AG04450 (cell line): ENCODE measurements at regions not wholly inside any gene's neighbourhood (a gene's known extent, or its start where the extent isn't known, plus 50 kb on each side); places are given as distances from the start of the nearest gene placed in this dataset.

Experiments used
- CTCF ChIA-PET: fragments of 300-600, 350-600 bp; formaldehyde crosslinking; extraction: SDS; loops from one replicate; lab custom pipeline; 2022; ENCODE audit warnings: antibody characterized with exemption, inconsistent platforms; lab: Charles Lee
- POLR2A ChIA-PET: fragments of 350-600 bp; formaldehyde crosslinking; extraction: SDS; loops from one replicate; lab custom pipeline; 2021; ENCODE audit warnings: antibody characterized with exemption, inconsistent platforms; lab: Yijun Ruan, JAX
- DNase-seq: peaks from one replicate; pipeline ENCODE4 v3.0.0-alpha.2; 2011; ENCODE audit warnings: low read depth, low spot score
- H3K27ac ChIP-seq: one replicate; pipeline ENCODE4 v1.5.1; 2012; ENCODE audit warnings: low read depth, low read length, control low read depth
- H3K27me3 ChIP-seq: one replicate; pipeline ENCODE4 v1.6.0; 2012; ENCODE audit warnings: low read length; ENCODE audit not compliant: control insufficient read depth, insufficient read depth
- H3K4me3 ChIP-seq: 2 replicates; pipeline ENCODE4 v1.5.1; 2011; ENCODE audit warnings: mild to moderate bottlenecking, low read depth, low read length, control low read depth
- H3K9me3 ChIP-seq: 2 replicates; pipeline ENCODE4 v1.5.1; 2012; ENCODE audit warnings: low read length; ENCODE audit not compliant: control insufficient read depth, insufficient read depth
- TF ChIP-seq, protein P1 (sequence below): IDR thresholded peaks from 2 replicates; pipeline ENCODE4 v1.5.1; 2011; ENCODE audit warnings: low read depth, low read length, control low read depth, inconsistent platforms

DNA sequence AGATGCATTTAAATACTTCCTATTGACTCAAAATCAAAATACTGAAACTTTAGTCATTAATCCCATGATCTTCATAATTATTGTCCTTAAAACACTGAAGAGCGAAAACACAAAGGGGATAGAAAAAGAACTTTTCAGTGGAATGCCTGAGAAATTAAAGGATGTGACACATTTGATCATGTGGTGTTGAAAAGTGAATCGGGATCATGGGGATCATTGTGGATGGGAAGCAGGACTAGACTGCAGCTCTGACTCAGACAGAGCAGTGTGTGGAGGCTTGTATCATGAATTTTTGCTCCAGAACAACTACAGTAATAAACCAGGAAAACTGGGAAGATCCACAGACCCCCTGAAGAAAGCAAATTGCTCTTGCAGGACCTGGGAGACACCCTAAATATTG, 161.1 kb upstream of the CXADR start:
- Histone ChIP-seq H3K9me3 (no peaks in the 10 kb centered on the region), H3K27me3 (no peaks in the 10 kb centered on the region), H3K4me3 (no peak overlapping the region), H3K27ac (no peak overlapping the region)
- POLR2A ChIA-PET, result no interaction called here
- TF ChIP-seq, protein P1, sequence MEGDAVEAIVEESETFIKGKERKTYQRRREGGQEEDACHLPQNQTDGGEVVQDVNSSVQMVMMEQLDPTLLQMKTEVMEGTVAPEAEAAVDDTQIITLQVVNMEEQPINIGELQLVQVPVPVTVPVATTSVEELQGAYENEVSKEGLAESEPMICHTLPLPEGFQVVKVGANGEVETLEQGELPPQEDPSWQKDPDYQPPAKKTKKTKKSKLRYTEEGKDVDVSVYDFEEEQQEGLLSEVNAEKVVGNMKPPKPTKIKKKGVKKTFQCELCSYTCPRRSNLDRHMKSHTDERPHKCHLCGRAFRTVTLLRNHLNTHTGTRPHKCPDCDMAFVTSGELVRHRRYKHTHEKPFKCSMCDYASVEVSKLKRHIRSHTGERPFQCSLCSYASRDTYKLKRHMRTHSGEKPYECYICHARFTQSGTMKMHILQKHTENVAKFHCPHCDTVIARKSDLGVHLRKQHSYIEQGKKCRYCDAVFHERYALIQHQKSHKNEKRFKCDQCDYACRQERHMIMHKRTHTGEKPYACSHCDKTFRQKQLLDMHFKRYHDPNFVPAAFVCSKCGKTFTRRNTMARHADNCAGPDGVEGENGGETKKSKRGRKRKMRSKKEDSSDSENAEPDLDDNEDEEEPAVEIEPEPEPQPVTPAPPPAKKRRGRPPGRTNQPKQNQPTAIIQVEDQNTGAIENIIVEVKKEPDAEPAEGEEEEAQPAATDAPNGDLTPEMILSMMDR, result no peak
- CTCF ChIA-PET, result interaction anchor here (0.9 kb wide), 1 partner anchor 35 kb away, joined by 4 read pairs; no protein-coding TSS in a partner anchor
- no peak for DNase-seq

DNA sequence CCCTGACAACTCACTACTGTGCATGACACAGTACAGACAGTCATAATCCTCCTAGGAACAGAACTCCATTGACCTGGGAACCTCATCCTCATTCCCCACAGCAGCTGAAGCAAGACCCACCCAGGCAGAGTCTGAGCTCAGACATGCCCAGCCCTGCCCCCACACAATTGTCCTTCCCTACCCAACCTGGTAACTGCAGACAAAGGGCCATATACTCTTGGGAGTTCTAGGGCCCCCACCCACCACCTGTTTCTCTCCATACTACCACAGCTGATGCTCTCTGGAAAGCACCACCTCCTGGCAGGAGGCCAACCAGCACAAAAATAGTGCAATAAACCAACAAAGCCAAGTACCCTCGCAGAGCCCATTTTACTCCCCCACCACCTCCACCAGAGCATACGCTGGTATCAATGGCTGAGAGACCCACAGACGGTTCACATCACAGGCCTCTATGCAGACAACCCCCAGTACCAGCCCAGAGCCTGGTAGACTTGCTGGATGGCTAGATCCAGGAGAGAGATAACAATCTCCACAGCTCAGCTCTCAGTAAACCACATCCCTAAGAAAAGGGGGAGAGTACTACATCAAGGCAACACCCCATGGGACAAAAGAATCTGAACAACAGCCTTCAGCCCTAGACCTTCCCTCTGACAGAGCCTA, 159.7 kb upstream of the CXADR start:
- H3K4me3 ChIP-seq, result no peak overlapping the region
- POLR2A ChIA-PET, result no interaction called here
- TF ChIP-seq, protein P1, result no peak
- H3K9me3 ChIP-seq, result no peaks in the 10 kb centered on the region
- H3K27ac ChIP-seq, result no peak overlapping the region
- CTCF ChIA-PET, result no interaction called here
- H3K27me3 ChIP-seq, result no peaks in the 10 kb centered on the region
- no peak for DNase-seq

DNA sequence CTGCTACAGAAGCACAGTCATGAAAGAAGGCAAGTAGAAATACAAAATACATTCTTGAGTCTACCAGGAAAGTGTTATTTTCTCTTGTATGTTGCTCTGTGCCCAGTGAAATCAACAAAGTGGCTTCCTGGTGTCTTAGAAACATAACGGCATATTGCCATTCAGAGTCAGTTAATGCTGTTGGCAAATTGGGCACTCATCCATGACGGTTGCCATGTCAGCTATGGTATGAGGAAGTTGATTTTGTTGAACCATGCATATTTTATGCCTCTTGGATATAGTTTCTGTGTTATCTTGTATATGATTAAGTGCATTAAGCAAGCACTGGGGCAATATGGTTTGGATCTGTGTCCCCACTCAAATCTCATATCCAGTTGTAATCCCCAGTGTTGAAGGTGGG, 153.1 kb upstream of the CXADR start:
- CTCF ChIA-PET, result no interaction called here
- H3K27me3 ChIP-seq, result no peaks in the 10 kb centered on the region

DNA sequence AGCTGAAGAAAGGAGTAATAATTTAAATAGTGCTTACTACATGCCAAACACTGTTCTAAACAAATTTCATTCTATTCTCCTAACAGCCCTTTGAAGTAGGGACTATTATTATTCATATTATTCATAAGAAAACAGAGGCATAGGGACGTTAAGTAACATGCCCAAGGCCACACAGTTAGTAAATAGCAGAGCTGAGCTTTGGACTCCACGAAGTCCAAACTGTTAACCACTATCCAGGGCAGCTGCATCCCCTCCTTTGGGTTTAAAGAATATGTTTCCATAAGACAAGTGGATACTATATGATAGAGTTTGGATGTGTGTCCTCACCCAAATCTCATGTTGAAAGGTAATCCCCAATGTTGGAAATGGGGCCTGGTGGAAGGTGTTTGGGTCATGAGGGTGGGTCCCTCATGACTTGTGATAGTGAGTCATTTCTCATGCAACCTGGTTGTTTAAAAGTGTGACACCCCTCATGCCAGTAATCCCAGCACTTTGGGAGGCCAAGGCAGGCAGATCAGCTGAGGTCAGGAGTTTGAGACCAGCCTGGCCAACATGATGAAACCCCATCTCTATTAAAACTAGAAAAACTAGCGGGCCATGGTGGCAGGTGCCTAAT, 144.0 kb upstream of the CXADR start:
- no peaks in the 10 kb centered on the region for H3K27me3 ChIP-seq
- POLR2A ChIA-PET, result no interaction called here
- CTCF ChIA-PET, result interaction anchor here (0.8 to 1.1 kb wide), 2 partner anchors 18 to 217 kb away, joined by 3 to 6 read pairs; no protein-coding TSS in a partner anchor
- H3K9me3 ChIP-seq, result no peaks in the 10 kb centered on the region
- H3K4me3 ChIP-seq, result no peak overlapping the region
- no peak overlapping the region for H3K27ac ChIP-seq
- TF ChIP-seq, protein P1, result no peak
- DNase-seq, result no peak

More for the DNA sequence above, 153.1 kb upstream of the CXADR start:
- H3K27ac ChIP-seq, result no peak overlapping the region
- no peaks in the 10 kb centered on the region for H3K9me3 ChIP-seq
- TF ChIP-seq, protein P1, result no peak
- POLR2A ChIA-PET, result no interaction called here
- DNase-seq, result no peak
- no peak overlapping the region for H3K4me3 ChIP-seq

DNA sequence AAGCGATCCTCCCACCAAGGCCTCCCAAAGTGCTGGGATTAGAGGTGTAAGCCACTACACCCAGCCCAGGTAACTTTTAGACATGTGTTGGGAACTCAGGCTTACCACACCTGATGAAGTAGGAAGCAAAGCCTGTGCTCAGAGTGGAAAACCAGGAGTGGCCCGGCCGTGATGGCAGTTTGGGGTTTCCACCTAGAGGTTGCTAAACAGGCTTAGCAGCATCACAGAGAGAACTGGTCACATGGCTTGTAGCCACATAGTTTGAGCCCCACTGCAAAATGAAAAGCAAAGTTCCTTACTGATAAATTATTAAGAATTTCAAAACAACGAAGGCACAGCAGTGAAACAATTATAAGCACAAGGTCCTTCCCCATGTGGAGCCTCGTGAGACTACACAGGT, 142.6 kb upstream of the CXADR start:
- no peak for DNase-seq
- ChIA-PET POLR2A (no interaction called here), CTCF (interaction anchor here (2.1 kb wide), 1 partner anchor 215 kb away, joined by 9 read pairs; no protein-coding TSS in a partner anchor)
- Histone ChIP-seq H3K27me3 (no peaks in the 10 kb centered on the region), H3K4me3 (no peak overlapping the region), H3K27ac (no peak overlapping the region), H3K9me3 (no peaks in the 10 kb centered on the region)
- TF ChIP-seq, protein P1, result no peak
